Liver (tissue), 8 donors: ENCODE measurements at regions not wholly inside any gene's neighbourhood (a gene's known extent, or its start where the extent isn't known, plus 50 kb on each side); places are given as distances from the start of the nearest gene placed in this dataset.

ENCODE experiments used
- DNase-seq: peaks from one replicate; pipeline ENCODE4 v3.0.0-alpha.2; 2017; ENCODE audit warnings: low spot score
- H3K27ac ChIP-seq, 2 donors: one replicate each; pipeline ENCODE4 v1.7.0; 2013; ENCODE audit warnings: inconsistent platforms in 2 of 2, low read length in 2 of 2, control low read depth in 1 of 2, low read depth in 1 of 2, mild to moderate bottlenecking in 1 of 2
- H3K27me3 ChIP-seq, 4 donors: one replicate each; pipeline versions ENCODE4 v1.6.1 to v1.7.0; 2013; ENCODE audit warnings: low read length in 3 of 4, inconsistent platforms in 1 of 4, mild to moderate bottlenecking in 1 of 4, moderate library complexity in 1 of 4; ENCODE audit not compliant: control insufficient read depth in 4 of 4, insufficient read depth in 4 of 4
- H3K36me3 ChIP-seq, 4 donors: one replicate each; pipeline versions ENCODE4 v1.6.1 to v1.7.0; 2013; ENCODE audit warnings: low read length in 3 of 4, mild to moderate bottlenecking in 3 of 4, low read depth in 1 of 4, moderate library complexity in 1 of 4; ENCODE audit not compliant: control insufficient read depth in 4 of 4, insufficient read depth in 3 of 4
- H3K4me1 ChIP-seq, 4 donors: one replicate each; pipeline versions ENCODE4 v1.6.1 to v1.7.0; 2013; ENCODE audit warnings: low read length in 3 of 4, mild to moderate bottlenecking in 3 of 4, moderate library complexity in 1 of 4; ENCODE audit not compliant: control insufficient read depth in 4 of 4, insufficient read depth in 4 of 4
- H3K4me3 ChIP-seq, 3 donors: one replicate each; pipeline versions ENCODE4 v1.6.1 to v1.7.0; 2013; ENCODE audit warnings: low read length in 3 of 3, control low read depth in 1 of 3, low read depth in 1 of 3, mild to moderate bottlenecking in 1 of 3
- H3K9ac ChIP-seq, 2 donors: one replicate each; pipeline ENCODE4 v1.7.0; 2013; ENCODE audit warnings: low read length in 2 of 2, mild to moderate bottlenecking in 2 of 2, moderate library complexity in 2 of 2, control low read depth in 1 of 2, low read depth in 1 of 2
- H3K9me3 ChIP-seq, 4 donors: one replicate each; pipeline versions ENCODE4 v1.6.1 to v1.7.0; 2013; ENCODE audit warnings: low read length in 3 of 4; ENCODE audit not compliant: control insufficient read depth in 4 of 4
- CTCF ChIP-seq: fragments of 150-350 bp; IDR thresholded peaks from 2 replicates; pipeline ENCODE4 v1.5.1; 2017; ENCODE audit warnings: improper control_type of control experiment, low read depth, low read length; ENCODE audit not compliant: missing input control
- EGR1 ChIP-seq, 2 donors: IDR thresholded peaks; 2 replicates each; pipeline ENCODE4 v1.6.1; 2016 to 2018; ENCODE audit warnings: antibody characterized with exemption in 2 of 2, low read depth in 2 of 2
- FOXA1 ChIP-seq: IDR thresholded peaks from 2 replicates; pipeline ENCODE4 v1.6.1; 2016; ENCODE audit warnings: antibody characterized with exemption
- FOXA2 ChIP-seq: IDR thresholded peaks from 2 replicates; pipeline ENCODE4 v1.6.1; 2016; ENCODE audit warnings: antibody characterized with exemption
- GABPA ChIP-seq, 2 donors: IDR thresholded peaks in 1 of 2; conservative IDR thresholded peaks in 1 of 2; 2 replicates each; pipeline ENCODE4 v1.6.1; 2016; ENCODE audit warnings: antibody characterized with exemption in 2 of 2, mild to moderate bottlenecking in 1 of 2, moderate library complexity in 1 of 2
- HNF4A ChIP-seq, 2 donors: conservative IDR thresholded peaks; 2 replicates each; pipeline ENCODE4 v1.6.1; 2016; ENCODE audit warnings: antibody characterized with exemption in 2 of 2, mild to moderate bottlenecking in 2 of 2
- HNF4G ChIP-seq: IDR thresholded peaks from 2 replicates; pipeline ENCODE4 v1.6.1; 2016; ENCODE audit warnings: antibody characterized with exemption
- JUND ChIP-seq, 2 donors: IDR thresholded peaks; 2 replicates each; pipeline ENCODE4 v1.6.1; 2016; ENCODE audit warnings: antibody characterized with exemption in 2 of 2
- NR2F2 ChIP-seq: IDR thresholded peaks from 2 replicates; pipeline ENCODE4 v1.6.1; 2016; ENCODE audit warnings: antibody characterized with exemption
- RAD21 ChIP-seq, 2 donors: IDR thresholded peaks; 2 replicates each; pipeline ENCODE4 v1.6.1; 2016; ENCODE audit warnings: antibody characterized with exemption in 2 of 2, mild to moderate bottlenecking in 2 of 2
- RXRA ChIP-seq, 2 donors: IDR thresholded peaks; 2 replicates each; pipeline ENCODE4 v1.6.1; 2017 to 2018; ENCODE audit warnings: antibody characterized with exemption in 2 of 2, mild to moderate bottlenecking in 1 of 2
- SP1 ChIP-seq: IDR thresholded peaks from 2 replicates; pipeline ENCODE4 v1.6.1; 2018; ENCODE audit warnings: antibody characterized with exemption, mild to moderate bottlenecking
- TAF1 ChIP-seq: conservative IDR thresholded peaks from 2 replicates; pipeline ENCODE4 v1.6.1; 2016; ENCODE audit warnings: antibody characterized with exemption, mild to moderate bottlenecking
- YY1 ChIP-seq: IDR thresholded peaks from 2 replicates; pipeline ENCODE4 v1.6.1; 2016; ENCODE audit warnings: antibody characterized with exemption, mild to moderate bottlenecking
- ZBTB33 ChIP-seq: IDR thresholded peaks from 2 replicates; pipeline ENCODE4 v1.6.1; 2016; ENCODE audit warnings: antibody characterized with exemption
- WGBS: extraction: QIAGEN DNeasy Blood & Tissue Kit; methylation state at CpG from one replicate; pipeline ENCODE4 v1.1.7; 2013; 5-methylcytosine and 5-hydroxymethylcytosine counted together
- TF ChIP-seq, protein P1 (sequence below): IDR thresholded peaks from 2 replicates; pipeline ENCODE4 v1.6.1; 2016; ENCODE audit warnings: antibody characterized with exemption
- TF ChIP-seq, protein P2 (sequence below): IDR thresholded peaks from 2 replicates; pipeline ENCODE4 v1.6.1; 2016; ENCODE audit warnings: antibody characterized with exemption
- donor health status: healthy.
- donor health status: healthy.
- donor health status: healthy.
- donor health status: healthy.
- donor health status: healthy.

DNA sequence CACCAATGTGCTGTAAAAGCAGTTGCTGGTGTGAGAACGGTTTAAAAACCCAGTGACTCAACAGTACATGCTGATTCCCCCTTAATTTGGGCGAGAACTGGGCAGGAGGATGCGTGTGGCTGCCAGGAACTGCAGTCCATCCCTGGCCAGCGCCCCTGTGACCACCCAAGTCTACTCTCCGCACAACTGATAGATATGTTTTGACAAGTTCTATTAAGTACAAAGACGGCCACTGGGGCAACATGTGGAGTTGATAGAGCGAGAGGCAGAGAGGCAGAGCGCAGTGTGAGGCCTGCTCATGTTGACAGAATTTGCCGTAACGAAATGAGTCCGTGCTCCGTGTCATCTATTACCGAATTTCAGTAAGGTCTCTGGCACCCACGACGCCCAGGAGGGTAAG is 855.0 kb downstream of the BCL11B start:
- H3K9ac ChIP-seq = no peak overlapping the region
- H3K4me3 ChIP-seq = no peak overlapping the region
- 85% methylated on average over 15 of the region's 15 CpGs for WGBS
- no peak for TF ChIP-seq FOXA2
- TF ChIP-seq TAF1 = no peak
- TF ChIP-seq FOXA1 = no peak
- H3K27ac ChIP-seq = no peak overlapping the region
- H3K4me1 ChIP-seq = no peaks in the 10 kb centered on the region
- H3K36me3 ChIP-seq = no peaks in the 10 kb centered on the region
- H3K9me3 ChIP-seq = no peaks in the 10 kb centered on the region
- peaks cover 0 to 8% (median 0%) of the 10 kb centered on the region in 4 donors for H3K27me3 ChIP-seq
- no peak for DNase-seq

DNA sequence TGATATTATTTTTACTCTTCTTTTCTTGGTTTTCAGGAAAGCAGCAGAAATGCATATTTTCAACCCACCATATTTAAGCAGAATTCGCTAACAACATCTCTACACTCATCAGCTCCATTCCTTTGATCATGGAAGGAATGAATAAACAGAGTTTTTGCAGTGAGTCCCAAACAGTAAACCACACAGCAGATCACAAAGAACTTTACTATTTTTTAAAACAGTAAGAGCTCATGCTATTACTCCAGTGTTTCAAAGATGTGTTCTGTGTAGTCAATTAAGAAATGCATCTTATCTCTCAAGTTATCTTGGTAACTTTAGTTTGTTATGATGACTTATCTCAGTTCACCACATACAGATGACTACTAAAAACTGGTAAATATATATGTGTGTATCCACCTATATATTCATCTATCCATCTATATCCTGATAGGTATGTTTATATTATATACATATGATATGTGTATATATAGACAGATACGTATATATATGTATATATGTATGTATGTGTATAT is 843.5 kb downstream of the BCL11B start:
- TF ChIP-seq ZBTB33 = no peak
- no peak for TF ChIP-seq NR2F2
- no peak for TF ChIP-seq FOXA2
- no peak for TF ChIP-seq SP1
- TF ChIP-seq JUND (IDR thresholded peaks at IDR 0.05) = no peak
- TF ChIP-seq, protein P1, sequence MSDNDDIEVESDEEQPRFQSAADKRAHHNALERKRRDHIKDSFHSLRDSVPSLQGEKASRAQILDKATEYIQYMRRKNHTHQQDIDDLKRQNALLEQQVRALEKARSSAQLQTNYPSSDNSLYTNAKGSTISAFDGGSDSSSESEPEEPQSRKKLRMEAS = no peak
- TF ChIP-seq FOXA1 = no peak
- TF ChIP-seq, protein P2, sequence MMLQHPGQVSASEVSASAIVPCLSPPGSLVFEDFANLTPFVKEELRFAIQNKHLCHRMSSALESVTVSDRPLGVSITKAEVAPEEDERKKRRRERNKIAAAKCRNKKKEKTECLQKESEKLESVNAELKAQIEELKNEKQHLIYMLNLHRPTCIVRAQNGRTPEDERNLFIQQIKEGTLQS = no peak
- no peak for TF ChIP-seq EGR1 (IDR thresholded peaks at IDR 0.05; ENCODE audit: low read depth in 2 of 2)
- no peak for TF ChIP-seq YY1
- Histone ChIP-seq H3K9ac (no peak overlapping the region), H3K27me3 (peaks cover 0 to 9% (median 0%) of the 10 kb centered on the region in 4 donors), H3K4me3 (no peak overlapping the region), H3K27ac (no peak overlapping the region), H3K4me1 (no peaks in the 10 kb centered on the region), H3K9me3 (no peaks in the 10 kb centered on the region), H3K36me3 (no peaks in the 10 kb centered on the region)
- no peak for DNase-seq
- WGBS = 66% methylated on average over 2 of the region's 2 CpGs

GRCh38 chr14:98433436-98433835 is 838.6 kb downstream of the BCL11B start:
- H3K9me3 ChIP-seq = peaks cover 0 to 2% (median 0%) of the 10 kb centered on the region in 4 donors
- 61% methylated on average over 4 of the region's 4 CpGs for WGBS
- H3K36me3 ChIP-seq = no peaks in the 10 kb centered on the region
- no peak overlapping the region for H3K27ac ChIP-seq
- no peak overlapping the region for H3K4me3 ChIP-seq
- H3K4me1 ChIP-seq = no peaks in the 10 kb centered on the region
- H3K9ac ChIP-seq = no peak overlapping the region
- H3K27me3 ChIP-seq = peaks cover 0 to 5% (median 0%) of the 10 kb centered on the region in 4 donors
- no peak for DNase-seq
- TF ChIP-seq SP1 (no peak), EGR1 (IDR thresholded peaks at IDR 0.05; ENCODE audit: low read depth in 2 of 2) (no peak), NR2F2 (no peak), FOXA1 (no peak), GABPA (IDR thresholded peaks at IDR 0.05 in 1 of 2, conservative IDR thresholded peaks at IDR 0.05 in 1 of 2) (no peak), RXRA (IDR thresholded peaks at IDR 0.05) (no peak), CTCF (no peak), RAD21 (IDR thresholded peaks at IDR 0.05) (no peak), TAF1 (no peak), ZBTB33 (no peak), HNF4G (no peak), JUND (IDR thresholded peaks at IDR 0.05) (no peak), FOXA2 (no peak), YY1 (no peak), HNF4A (conservative IDR thresholded peaks at IDR 0.05) (no peak)
- TF ChIP-seq, protein P2 = no peak
- TF ChIP-seq, protein P1 = no peak
